Fibroblast of skin of right biceps (primary cell): ENCODE measurements at regions not wholly inside any gene's neighbourhood (a gene's known extent, or its start where the extent isn't known, plus 50 kb on each side); places are given as distances from the start of the nearest gene placed in this dataset.

ENCODE experiments used
- DNase-seq: peaks from one replicate; pipeline ENCODE4 v3.0.0-alpha.2; 2013

DNA sequence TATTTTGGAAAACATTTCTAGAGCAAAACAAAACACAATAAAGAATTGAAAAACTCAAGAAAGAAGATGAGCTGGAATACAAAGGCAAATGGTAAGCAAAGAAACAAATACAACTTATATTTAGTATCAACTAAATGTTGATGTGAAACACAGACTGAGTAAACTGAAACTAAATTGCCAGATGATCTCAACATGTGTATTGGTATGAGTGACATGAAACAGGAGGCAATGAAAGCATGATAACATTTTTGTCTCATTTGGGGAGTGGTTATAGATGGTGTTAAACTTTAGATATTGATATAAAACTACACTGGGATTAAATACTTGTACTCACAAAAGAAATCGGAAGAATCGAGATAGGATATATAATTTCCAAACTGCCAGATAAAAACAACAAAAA, 805.6 kb upstream of the CXADR start:
- no peak for DNase-seq

DNA sequence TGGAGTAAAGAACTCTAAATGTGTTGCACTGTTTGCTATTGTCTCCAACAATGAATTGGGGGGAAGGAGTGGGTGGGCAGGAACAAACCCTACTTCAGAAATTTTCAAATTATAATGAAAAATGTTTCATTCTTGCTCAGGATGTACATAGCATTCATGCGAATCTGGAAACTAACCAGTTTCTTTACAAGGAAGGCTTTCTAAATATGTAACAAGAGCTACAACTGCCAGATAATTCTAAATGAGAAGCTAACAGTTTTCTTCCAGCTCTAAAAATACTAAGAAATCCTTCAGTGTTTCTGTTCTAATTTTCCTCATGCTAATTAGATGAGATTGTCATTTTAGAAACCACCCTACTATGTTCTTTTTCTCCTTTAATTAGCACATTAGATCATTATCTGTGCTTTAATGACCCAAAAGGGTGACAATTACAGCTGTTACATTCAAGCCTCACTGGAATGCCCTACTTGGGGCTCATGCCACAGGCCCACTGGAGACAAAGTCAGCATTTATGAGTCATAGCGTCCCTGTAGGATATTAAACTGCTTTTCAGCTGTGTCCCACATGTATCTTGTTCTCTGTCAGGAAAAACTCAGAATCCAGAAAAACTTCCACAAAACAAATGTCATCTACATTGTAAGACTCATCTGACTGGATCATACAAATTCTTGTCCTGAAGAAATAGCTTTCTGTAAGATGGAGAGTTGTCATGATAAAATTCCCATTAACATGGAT, 804.6 kb upstream of the CXADR start:
- DNase-seq = peak; percentile 36

DNA sequence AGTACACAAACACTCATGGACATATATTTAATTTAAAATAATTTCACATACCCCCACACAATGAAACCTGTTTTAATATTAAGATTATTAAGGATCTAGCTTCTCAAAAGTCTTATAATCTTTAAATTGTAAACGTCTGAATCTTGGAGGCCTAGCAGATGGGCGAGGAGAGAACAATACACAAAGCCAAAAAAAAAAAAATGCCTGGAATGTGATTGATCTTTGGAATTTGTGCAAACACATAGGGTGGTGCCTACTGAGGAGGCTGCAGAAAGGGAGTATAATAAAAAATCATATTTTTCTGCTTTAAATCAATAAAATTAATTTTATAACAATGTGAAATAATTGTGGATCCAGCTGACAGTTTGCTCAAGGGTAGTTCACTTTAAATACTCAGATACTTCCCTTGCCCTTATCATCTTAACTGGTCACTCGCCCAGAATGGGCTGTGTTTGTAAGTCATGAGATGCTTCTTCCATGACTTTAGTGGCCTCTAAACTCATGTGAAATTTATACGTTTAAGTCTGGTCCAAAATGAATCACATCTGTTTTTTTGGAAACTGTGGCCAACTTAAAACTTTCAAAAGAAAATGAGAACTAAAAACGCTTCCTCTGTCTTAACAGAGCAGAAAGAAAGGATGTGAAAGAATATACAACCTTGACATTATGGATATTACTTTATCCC, 802.8 kb upstream of the CXADR start:
- DNase-seq = peak; percentile 48

DNA sequence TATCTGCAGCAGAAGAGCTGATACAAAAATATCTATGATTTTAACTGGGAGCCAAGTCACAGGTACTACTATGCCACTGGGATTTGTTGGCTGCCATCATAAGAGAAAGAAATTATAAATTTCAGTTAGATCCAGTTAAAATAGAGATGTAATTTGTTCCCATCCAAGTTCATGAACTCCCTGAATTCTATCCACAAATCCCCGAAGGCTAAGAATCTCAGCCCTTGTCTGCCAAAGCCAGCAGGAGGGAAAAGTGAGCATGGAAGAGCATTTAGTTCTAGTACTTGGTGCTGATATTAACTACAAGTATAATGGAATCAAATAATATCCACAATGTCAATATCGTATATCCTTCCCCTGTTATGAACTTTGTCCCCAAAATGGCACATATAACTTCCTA, 801.1 kb upstream of the CXADR start:
- DNase-seq = no peak

- no peak for DNase-seq
These were observed 799.3 kb upstream of the CXADR start for GRCh38 chr21:16713331-16714117.

DNA sequence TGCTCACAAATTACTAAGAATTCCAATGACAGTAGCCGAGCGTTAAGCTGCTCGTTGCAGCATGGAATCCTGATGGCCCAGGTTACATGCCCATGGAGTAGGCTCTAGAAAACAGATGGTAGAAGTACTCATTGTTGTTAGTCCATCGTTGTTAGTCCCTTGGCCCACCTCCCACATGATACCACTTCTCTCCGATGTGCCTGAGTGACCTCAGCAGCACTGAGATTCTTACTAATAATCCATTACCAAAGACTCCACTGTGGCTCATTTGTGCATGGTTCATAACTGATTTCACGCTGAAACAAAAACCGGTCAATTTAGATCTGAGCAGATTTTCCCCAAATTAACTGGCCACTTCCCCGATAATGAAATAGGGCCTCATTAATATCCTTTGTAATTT, 772.3 kb upstream of the CXADR start:
- no peak for DNase-seq

DNA sequence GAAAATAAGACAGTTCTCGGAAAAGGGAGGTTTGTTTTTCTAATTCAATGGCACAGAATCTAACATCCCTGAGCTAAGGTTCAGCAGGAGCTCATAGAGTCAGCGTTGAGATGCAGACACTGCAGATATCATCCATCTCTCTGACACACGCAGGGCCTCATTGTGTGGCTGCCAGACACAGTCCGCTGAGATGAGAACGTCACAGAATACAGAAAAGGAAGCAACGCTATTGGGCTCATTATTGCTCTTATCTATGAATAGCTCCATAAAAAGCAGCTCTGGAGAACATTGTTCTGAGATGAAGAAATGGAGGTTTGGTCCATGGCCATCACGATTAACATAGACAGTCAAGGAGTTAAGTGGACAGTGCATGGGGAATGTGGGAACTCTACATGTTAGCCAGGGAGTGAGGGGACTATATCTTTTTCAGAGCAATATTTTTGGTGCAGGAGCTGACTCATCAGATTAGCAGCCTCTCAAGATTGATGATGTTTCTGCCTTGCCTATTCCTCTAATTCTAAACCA, 771.6 kb upstream of the CXADR start:
- DNase-seq = peak; percentile 6

GRCh38 chr21:16742131-16742641, 770.7 kb upstream of the CXADR start:
- no peak for DNase-seq

DNA sequence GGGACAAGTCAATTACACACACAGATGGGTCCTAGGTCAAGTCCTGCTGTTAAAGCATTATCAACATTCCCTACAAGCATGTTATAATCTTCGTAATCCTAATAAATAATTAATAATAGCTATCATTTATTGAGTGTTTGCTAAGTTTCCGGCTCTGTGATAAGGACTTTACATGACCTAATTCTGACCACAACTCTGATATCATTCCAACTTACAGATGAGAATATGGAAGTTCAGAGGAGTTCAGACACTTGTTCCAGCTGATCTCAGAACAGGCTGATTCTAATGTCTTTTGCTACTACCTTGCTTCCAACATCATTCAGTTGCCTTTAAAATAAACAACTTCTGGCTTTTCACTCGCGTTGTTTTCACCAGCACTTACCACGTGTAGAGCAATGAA, 770.1 kb upstream of the CXADR start:
- DNase-seq = no peak

DNA sequence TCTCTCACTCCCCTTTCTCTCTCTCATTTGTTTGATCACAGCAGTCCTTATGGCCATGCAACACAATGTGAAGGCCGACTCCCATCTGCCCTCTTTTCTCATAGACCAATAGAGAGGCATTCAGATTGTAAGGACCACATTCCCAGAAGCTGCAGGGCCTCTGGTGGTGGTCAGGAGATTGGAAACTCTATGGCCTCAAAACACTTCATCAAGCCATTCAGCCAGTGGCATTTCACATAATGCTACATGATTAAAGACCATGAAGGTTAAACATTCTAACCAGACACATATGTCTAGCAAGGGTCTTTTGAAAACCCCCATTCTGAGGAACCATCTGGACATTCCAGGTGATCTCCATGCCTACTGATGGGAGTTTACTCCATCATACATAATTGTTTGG, 769.5 kb upstream of the CXADR start:
- no peak for DNase-seq

DNA sequence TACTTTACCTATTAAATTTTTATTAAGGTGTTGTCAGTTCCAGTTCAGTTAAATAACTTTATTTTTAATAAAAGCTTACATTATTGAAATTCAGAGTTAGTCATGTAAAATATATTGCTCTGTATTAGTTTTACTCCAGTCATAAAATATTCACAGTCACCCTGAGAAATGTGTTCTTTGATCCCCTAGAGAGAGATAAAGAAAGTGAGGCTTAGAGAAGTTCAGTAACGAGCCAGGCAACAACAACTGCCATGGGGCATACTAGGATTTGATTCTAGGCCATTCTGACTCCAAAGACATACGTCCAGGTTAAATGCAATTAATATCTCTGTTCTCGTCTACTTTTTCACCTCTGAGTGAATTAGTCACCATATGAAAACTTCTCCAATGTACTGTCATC, 761.9 kb upstream of the CXADR start:
- DNase-seq = no peak

GRCh38 chr21:16751695-16752474, 761.0 kb upstream of the CXADR start:
- DNase-seq = no peak

DNA sequence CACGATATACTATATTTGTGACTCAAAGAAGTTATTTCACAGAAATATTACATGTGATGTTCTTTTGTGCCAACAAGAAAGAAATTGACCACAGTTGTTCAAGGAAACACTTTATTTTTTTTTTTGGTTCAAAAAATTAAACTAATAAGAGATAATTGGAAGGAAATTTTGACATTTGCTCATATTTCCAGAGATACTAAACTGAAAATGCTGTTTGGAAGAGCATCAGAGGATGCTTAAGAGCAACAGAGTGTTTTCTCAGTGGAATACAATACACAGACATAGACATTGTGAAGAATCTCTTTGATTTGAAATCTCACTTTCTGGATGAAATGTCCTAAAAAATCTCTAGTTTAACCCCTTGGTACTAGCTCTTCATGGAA, 760.4 kb upstream of the CXADR start:
- DNase-seq = no peak

GRCh38 chr21:16755061-16755460, 757.8 kb upstream of the CXADR start:
- no peak for DNase-seq

DNA sequence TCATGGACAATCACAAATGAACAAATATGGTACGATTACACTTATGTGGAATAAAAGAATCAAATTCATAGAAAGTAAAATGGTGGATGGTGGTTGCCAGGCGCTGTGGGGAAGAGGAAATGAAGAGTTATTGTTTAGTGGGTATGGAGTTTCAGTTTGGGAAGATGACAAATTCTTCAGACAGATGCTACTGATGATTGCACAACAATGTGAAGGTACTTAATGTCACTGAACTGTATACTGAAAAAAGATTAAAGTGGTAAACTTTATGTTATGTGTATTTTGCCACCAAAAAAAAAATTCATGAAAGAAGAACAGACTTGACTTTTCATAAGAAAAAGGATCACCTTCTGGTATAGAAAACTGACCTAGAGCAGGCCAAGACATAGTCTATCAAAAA, 745.6 kb upstream of the CXADR start:
- no peak for DNase-seq

GRCh38 chr21:16768096-16768495, 744.7 kb upstream of the CXADR start:
- DNase-seq = no peak

GRCh38 chr21:16770266-16770665, 742.6 kb upstream of the CXADR start:
- DNase-seq = peak; percentile 33

- DNase-seq = peak; percentile 56
These were observed 739.6 kb upstream of the CXADR start for GRCh38 chr21:16773206-16773605.

GRCh38 chr21:16775076-16775475, 737.8 kb upstream of the CXADR start:
- DNase-seq = no peak

- DNase-seq = no peak
These were observed 735.7 kb upstream of the CXADR start for GRCh38 chr21:16777041-16777720.

DNA sequence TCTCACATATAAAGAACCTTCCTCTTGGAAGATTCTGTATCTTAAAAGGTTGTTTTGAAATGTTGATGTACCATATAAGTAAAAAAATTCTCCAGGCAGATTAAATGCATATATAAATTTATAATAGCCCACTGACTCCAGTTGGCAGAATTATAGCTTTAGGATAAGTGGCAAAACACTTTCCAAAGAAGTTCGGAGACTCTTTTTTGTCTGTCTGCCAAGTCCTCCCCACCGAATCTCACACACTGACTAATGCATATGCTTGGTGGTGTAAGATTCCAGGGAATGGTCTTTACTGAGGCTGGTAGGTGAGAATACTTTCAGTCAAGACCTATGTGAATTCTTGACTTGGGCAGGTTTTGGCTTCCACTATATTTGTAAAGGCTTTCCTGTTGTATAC, 724.3 kb upstream of the CXADR start:
- no peak for DNase-seq

DNA sequence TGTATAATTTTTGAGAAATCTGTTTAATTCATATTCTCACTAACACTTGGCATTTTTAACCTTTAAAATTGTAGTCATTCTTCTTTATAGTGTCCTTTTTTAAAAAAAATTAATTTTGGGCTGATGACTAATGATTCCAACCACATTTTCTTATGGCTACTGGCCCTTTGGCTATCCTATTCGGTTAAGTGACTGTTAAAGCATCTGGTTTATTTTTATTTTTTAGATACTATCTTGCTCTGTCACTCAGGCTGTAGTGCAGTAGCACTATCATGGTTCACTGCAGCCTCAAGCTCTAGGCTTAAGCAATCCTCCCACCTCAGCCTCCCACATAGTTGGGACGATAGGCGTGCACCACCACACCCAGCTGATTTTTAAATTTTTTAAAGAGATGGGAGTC, 723.2 kb upstream of the CXADR start:
- no peak for DNase-seq
